ENCODE measurements at regions not wholly inside any gene's neighbourhood (a gene's known extent, or its start where the extent isn't known, plus 50 kb on each side); places are given as distances from the start of the nearest gene placed in this dataset.
"Not testable (repeated sequence)": the region's sequence is repeated elsewhere in the genome, so short reads cannot be mapped to it uniquely, and the experiment has no call there.

DNA sequence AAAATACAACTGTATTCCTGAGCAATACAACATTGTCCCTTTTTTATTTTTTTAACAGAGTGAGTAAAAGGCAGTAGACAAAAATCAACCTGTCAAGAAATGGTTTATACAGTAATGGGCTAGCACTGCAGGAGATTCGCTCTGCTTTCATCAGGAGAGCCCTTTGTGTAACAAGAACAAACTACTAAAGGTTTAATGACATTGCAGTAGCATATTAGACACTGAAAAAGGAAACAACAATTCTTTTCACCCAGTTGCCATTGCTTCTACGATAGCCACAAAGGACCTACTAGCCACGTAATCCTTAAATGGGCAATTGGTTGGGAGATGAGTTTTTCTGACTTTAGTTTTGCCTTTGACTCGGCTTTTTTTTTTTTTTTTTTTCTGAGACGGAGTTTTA is 319.8 kb upstream of the TRPM3 start:
- intact Hi-C loops (cut with DNase I) = no loop called here
- TF ChIP-seq EP300 (IDR thresholded peaks at IDR 0.05) (no peak), POLR2AphosphoS5 (IDR thresholded peaks at IDR 0.05) (no peak), POLR2A (IDR thresholded peaks at IDR 0.05) (no peak)
- TF ChIP-seq, protein P1, sequence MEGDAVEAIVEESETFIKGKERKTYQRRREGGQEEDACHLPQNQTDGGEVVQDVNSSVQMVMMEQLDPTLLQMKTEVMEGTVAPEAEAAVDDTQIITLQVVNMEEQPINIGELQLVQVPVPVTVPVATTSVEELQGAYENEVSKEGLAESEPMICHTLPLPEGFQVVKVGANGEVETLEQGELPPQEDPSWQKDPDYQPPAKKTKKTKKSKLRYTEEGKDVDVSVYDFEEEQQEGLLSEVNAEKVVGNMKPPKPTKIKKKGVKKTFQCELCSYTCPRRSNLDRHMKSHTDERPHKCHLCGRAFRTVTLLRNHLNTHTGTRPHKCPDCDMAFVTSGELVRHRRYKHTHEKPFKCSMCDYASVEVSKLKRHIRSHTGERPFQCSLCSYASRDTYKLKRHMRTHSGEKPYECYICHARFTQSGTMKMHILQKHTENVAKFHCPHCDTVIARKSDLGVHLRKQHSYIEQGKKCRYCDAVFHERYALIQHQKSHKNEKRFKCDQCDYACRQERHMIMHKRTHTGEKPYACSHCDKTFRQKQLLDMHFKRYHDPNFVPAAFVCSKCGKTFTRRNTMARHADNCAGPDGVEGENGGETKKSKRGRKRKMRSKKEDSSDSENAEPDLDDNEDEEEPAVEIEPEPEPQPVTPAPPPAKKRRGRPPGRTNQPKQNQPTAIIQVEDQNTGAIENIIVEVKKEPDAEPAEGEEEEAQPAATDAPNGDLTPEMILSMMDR (IDR thresholded peaks at IDR 0.05) = no peak
- no peaks in the 10 kb centered on the region for H3K4me1 ChIP-seq
- H3K27me3 ChIP-seq = peaks cover 0 to 28% (median 7%) of the 10 kb centered on the region in 3 donors
- no peaks in the 10 kb centered on the region for H3K9me3 ChIP-seq
- 86 to 90% methylated on average over 5 of the region's 5 CpGs for WGBS, 2 donors
- H3K4me3 ChIP-seq = no peak overlapping the region
- H3K27ac ChIP-seq = no peak overlapping the region
- no peaks in the 10 kb centered on the region for H3K36me3 ChIP-seq
- no peak for DNase-seq

DNA sequence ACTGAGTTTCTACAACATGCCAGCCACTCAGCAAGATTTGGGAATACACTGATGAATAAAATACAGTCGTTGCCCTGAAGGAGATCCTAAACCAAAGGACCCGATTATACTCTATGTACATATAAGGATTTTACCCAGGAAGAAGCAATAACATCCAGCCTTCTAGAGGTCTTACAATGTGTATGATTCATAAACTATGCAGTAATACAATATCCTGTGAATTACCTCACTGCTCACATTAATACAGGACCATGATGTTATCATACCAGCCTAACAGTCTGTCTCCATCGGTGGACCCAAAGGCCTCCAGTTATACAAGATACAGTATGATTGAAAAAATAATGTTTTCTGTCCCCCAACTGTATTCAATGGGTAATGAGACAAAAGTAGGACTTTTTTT is 310.5 kb upstream of the TRPM3 start:
- intact Hi-C loops (cut with DNase I) = no loop called here
- 81 to 85% methylated on average over 3 of the region's 3 CpGs for WGBS, 2 donors
- TF ChIP-seq POLR2A (IDR thresholded peaks at IDR 0.05) (no peak), EP300 (IDR thresholded peaks at IDR 0.05) (no peak), POLR2AphosphoS5 (IDR thresholded peaks at IDR 0.05) (no peak)
- TF ChIP-seq, protein P1 (IDR thresholded peaks at IDR 0.05) = no peak

DNA sequence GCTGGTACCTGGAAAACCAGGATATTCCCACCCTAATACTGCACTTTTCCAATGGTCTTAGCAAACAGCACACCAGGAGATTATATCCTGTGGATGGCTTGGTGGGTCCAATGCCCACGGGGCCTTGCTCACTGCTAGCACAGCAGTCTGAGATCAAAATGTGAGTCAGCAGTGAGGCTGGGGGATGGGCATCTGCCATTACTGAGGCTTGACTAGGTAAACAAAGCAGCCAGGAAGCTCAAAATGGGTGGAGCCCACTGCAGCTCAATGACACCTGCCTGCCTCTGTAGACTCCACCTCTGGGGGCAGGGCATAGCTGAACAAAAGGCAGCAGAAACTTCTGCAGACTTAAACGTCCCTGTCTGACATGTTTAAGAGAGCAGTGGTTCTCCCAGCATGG is 285.9 kb upstream of the TRPM3 start:
- DNase-seq; H3K4me3 ChIP-seq; H3K9me3 ChIP-seq; H3K27ac ChIP-seq; H3K27me3 ChIP-seq; intact Hi-C loops (cut with DNase I); H3K36me3 ChIP-seq; H3K4me1 ChIP-seq: not testable (repeated sequence)
- 42 to 61% methylated on average over 2 of the region's 2 CpGs for WGBS, 2 donors

More for the DNA sequence above, 310.5 kb upstream of the TRPM3 start:
- Histone ChIP-seq H3K4me3 (no peak overlapping the region), H3K4me1 (no peaks in the 10 kb centered on the region), H3K27ac (no peak overlapping the region), H3K9me3 (no peaks in the 10 kb centered on the region), H3K27me3 (no peaks in the 10 kb centered on the region), H3K36me3 (no peaks in the 10 kb centered on the region)
- DNase-seq = no peak

DNA sequence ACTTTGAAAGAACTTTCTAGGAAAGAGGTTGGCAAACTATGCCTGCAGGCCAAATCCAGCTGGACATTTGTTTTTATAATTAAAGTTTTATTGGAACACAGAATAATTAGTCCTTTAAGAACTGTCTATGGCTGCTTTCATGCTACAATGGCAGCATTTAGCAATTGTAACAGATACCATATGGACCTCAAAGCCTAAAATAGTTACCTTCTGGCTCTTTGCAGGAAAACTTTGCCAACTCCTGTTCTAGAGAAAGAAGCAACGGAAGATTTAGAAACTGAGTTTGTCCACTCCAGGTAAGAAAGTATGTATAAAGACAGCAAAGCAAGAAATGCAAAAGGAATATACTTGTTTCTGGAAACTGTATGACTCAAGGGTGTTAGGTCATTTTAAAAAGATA is 281.7 kb upstream of the TRPM3 start:
- Histone ChIP-seq H3K27ac (no peak overlapping the region), H3K4me3 (no peak overlapping the region), H3K9me3 (no peaks in the 10 kb centered on the region), H3K27me3 (no peaks in the 10 kb centered on the region), H3K4me1 (no peaks in the 10 kb centered on the region), H3K36me3 (no peaks in the 10 kb centered on the region)
- WGBS, 2 donors = 94 to 97% methylated on average over 1 of the region's 1 CpG
- TF ChIP-seq POLR2A (IDR thresholded peaks at IDR 0.05) (no peak), POLR2AphosphoS5 (IDR thresholded peaks at IDR 0.05) (no peak), EP300 (IDR thresholded peaks at IDR 0.05) (no peak)
- TF ChIP-seq, protein P1 (IDR thresholded peaks at IDR 0.05) = no peak
- intact Hi-C loops (cut with DNase I) = no loop called here
- no peak for DNase-seq

DNA sequence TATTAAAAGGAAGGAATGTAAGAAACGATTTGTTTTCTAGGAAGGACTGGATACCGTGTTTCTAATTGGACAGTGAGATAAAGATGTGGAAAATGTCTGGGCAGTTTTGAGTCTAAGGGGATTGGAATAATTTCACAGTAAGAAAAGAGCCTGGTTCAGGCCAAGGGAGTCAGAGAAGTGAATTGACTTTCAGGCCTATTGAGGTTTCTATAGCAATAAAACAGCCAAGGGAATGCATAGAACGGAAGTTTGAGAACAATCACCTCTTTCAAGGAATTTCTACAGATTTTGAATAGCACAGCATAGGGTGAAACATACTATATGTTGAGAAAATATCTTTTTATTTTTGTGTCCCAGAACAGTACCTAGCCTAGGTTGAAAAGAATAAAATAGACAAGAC is 271.6 kb upstream of the TRPM3 start:
- H3K4me1 ChIP-seq = no peaks in the 10 kb centered on the region
- no peaks in the 10 kb centered on the region for H3K27me3 ChIP-seq
- intact Hi-C loops (cut with DNase I) = no loop called here
- no peak overlapping the region for H3K27ac ChIP-seq
- no peak overlapping the region for H3K4me3 ChIP-seq
- no peak for DNase-seq
- H3K36me3 ChIP-seq = no peaks in the 10 kb centered on the region
- 79 to 84% methylated on average over 3 of the region's 3 CpGs for WGBS, 2 donors
- H3K9me3 ChIP-seq = no peaks in the 10 kb centered on the region
- TF ChIP-seq POLR2AphosphoS5 (IDR thresholded peaks at IDR 0.05) (no peak), POLR2A (IDR thresholded peaks at IDR 0.05) (no peak), EP300 (IDR thresholded peaks at IDR 0.05) (no peak)
- TF ChIP-seq, protein P1 (IDR thresholded peaks at IDR 0.05) = no peak

Data from sigmoid colon (tissue), 6 donors.